ENCODE measurements at regions not wholly inside any gene's neighbourhood (a gene's known extent, or its start where the extent isn't known, plus 50 kb on each side); places are given as distances from the start of the nearest gene placed in this dataset.

DNA sequence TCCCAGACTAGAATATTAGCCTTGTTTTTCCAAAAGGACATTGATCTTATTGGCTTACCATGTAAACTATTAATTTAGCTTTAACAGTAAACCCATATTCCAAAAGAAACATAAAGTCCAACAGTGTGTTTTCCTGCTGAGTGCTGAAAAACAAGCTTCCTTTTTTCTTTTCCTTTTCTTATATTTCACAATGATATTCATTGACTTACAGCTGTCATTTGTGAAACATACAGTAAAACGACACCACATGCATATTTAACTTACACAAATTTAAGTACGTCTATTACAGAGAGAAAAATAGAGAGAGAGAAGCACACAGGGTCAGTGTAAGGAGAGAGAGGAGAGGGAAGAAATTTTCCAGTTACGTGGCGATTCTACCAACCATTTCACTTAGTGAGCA is 543.9 kb upstream of the JARID2 start:
- Histone ChIP-seq H3K9me3 (ENCODE audit: control insufficient read depth, low read length) (no peaks in the 10 kb centered on the region), H3K4me1 (no peaks in the 10 kb centered on the region), H2AFZ (no peak overlapping the region), H3K79me2 (no peaks in the 10 kb centered on the region), H3K36me3 (ENCODE audit: control insufficient read depth, insufficient read depth, low read length) (no peaks in the 10 kb centered on the region), H3K9ac (no peak overlapping the region), H3K27ac (no peak overlapping the region), H3K4me2 (ENCODE audit: low read length) (no peak overlapping the region), H3K4me3 (ENCODE audit: low read depth, low read length) (no peak overlapping the region), H3K27me3 (ENCODE audit: control insufficient read depth, insufficient read depth, low read length) (no peaks in the 10 kb centered on the region)
- TF ChIP-seq CTCF (IDR thresholded peaks at IDR 0.05) = no peak

DNA sequence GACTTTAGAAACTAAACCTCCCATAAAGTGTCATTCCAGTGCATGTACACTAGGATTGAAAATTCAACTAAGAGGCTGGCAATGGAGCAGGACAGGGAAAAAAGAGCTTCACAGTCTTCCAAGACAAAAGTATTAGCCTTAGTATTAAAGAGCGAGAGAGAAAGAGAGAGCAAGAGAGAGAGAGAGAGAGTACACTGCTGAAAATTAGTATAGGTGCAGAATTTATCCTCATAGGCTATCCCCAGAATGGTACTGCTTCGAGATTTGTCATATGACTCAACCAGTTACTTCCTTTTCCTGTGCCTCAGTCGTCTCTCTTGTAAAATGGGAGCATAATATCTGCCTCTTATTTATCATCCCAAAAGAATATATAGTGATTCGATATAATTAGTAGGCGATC is 543.2 kb upstream of the JARID2 start:
- no peak overlapping the region for H3K9ac ChIP-seq
- H3K4me1 ChIP-seq = no peaks in the 10 kb centered on the region
- no peak for TF ChIP-seq CTCF (IDR thresholded peaks at IDR 0.05)
- H3K36me3 ChIP-seq (ENCODE audit: control insufficient read depth, insufficient read depth, low read length) = no peaks in the 10 kb centered on the region
- no peak overlapping the region for H3K27ac ChIP-seq
- H3K4me2 ChIP-seq (ENCODE audit: low read length) = no peak overlapping the region
- H3K9me3 ChIP-seq (ENCODE audit: control insufficient read depth, low read length) = no peaks in the 10 kb centered on the region
- no peaks in the 10 kb centered on the region for H3K27me3 ChIP-seq (ENCODE audit: control insufficient read depth, insufficient read depth, low read length)
- H3K79me2 ChIP-seq = no peaks in the 10 kb centered on the region
- no peak overlapping the region for H3K4me3 ChIP-seq (ENCODE audit: low read depth, low read length)
- no peak overlapping the region for H2AFZ ChIP-seq

GRCh38 chr6:14703586-14703985 is 542.3 kb upstream of the JARID2 start:
- Histone ChIP-seq H3K36me3 (ENCODE audit: control insufficient read depth, insufficient read depth, low read length) (no peaks in the 10 kb centered on the region), H3K79me2 (no peaks in the 10 kb centered on the region), H3K27ac (no peak overlapping the region), H3K4me2 (ENCODE audit: low read length) (no peak overlapping the region), H3K27me3 (ENCODE audit: control insufficient read depth, insufficient read depth, low read length) (no peaks in the 10 kb centered on the region), H3K9me3 (ENCODE audit: control insufficient read depth, low read length) (no peaks in the 10 kb centered on the region), H3K9ac (no peak overlapping the region), H3K4me3 (ENCODE audit: low read depth, low read length) (no peak overlapping the region), H3K4me1 (no peaks in the 10 kb centered on the region), H2AFZ (no peak overlapping the region)
- no peak for TF ChIP-seq CTCF (IDR thresholded peaks at IDR 0.05)

DNA sequence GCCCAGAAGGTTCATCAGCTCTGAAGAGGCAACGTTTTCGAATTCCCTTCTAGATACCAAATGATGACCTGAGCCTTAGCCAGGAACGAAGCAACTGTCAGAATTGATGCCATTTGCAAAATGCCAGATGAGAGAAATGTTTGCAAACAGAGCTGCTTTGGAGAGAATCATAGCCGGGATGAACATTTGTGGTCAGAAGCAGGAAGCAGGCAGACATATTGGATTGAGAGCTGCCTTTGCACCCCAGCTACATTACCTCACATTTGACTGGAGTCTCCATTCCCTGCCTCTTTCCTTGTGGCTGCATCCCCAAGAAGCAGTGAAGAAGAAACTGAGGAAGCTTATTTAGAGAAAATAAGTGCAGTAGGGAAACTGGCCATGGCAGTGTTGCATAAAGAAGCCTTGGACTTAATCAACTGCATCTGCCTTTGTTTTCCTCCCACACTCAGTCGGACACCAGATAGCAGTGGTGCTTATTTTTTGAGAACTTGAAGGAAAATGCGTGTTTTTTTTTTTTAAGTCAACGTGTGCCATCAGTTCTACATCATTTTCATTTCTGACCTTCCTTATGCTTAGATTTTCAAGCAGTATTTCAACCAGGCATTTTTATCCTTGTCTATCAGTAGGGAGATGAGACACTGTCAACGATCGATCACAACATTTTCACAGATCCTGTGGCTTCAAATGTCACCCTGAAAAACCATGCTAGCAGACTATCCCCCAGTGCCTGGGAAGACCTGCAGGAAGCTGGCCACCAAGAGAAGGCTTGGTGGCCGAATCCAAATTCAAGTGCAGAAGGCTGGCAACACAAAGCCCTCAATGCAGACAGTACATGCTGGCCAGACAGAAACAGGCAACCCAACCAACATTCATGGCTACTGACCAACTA is 541.2 kb upstream of the JARID2 start:
- no peaks in the 10 kb centered on the region for H3K36me3 ChIP-seq (ENCODE audit: control insufficient read depth, insufficient read depth, low read length)
- H3K4me2 ChIP-seq (ENCODE audit: low read length) = no peak overlapping the region
- H3K79me2 ChIP-seq = no peaks in the 10 kb centered on the region
- no peak overlapping the region for H3K4me3 ChIP-seq (ENCODE audit: low read depth, low read length)
- TF ChIP-seq CTCF (IDR thresholded peaks at IDR 0.05) = no peak
- no peak overlapping the region for H3K27ac ChIP-seq
- H3K9me3 ChIP-seq (ENCODE audit: control insufficient read depth, low read length) = no peaks in the 10 kb centered on the region
- H3K27me3 ChIP-seq (ENCODE audit: control insufficient read depth, insufficient read depth, low read length) = no peaks in the 10 kb centered on the region
- no peaks in the 10 kb centered on the region for H3K4me1 ChIP-seq
- no peak overlapping the region for H2AFZ ChIP-seq
- H3K9ac ChIP-seq = no peak overlapping the region

Data from parathyroid adenoma (tissue), 2 donors.